ENCODE measurements at regions not wholly inside any gene's neighbourhood (a gene's known extent, or its start where the extent isn't known, plus 50 kb on each side); places are given as distances from the start of the nearest gene placed in this dataset.

DNA sequence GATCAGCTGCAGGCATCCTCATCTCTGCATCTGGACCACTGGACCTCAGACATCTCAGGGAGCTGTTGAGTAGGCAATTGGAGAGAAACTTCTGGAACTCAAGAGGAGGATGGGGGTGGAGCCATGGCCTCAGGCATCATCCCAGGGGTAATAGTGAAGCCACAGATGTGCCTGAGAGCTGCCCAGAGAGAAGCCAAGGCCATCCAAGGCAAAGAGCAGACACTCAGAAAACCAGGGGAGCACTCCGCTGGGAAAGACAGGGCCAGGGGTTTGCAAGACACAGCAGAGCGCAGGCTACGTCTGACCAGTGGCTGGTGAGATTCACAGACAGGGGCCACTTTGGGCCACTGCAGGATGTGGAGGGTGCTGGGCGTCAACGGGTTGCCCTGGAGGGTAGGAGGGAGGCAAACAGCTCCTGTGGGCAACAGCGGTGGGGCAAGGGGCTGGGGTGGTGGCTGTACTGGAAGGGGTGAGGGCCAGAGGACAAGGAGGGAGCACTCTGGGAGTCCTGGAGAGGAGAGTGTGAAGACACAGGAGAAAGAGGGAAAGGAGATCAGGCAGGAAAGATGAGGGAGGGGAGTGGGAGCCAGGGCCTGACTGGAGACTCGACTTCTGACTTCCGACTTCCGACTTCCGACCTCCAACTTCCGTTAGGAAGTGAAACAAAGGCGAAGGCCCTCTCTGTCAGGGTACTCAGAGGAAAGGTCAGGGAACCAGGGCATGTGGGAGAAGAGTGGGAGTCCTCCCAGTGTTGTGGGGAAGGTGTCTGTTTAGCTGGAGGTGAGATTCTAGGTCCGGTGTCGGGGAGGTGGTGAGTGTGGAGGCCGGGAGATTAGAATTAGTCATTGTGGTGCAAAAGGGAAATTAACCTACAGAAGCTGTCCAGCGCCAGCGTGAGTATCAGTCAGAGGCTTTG is 69.7 kb upstream of the ANTXRL start (continued):
- TF ChIP-seq HDAC1 (IDR thresholded peaks at IDR 0.05) (peak in 1 of 2 experiments; percentile 92; a peak in 2 of 4 replicates), HDAC3 (IDR thresholded peaks at IDR 0.05; ENCODE audit: borderline replicate concordance, partially characterized antibody) (peak; percentile 72), ZNF76 (CRISPR knock-in tag; IDR thresholded peaks at IDR 0.05; ENCODE audit: borderline replicate concordance) (no peak), KLF13 (tag; IDR thresholded peaks at IDR 0.05; ENCODE audit: borderline replicate concordance, low read depth) (peak; percentile 50; the same call in 1 of the 2 replicates), PHTF2 (CRISPR knock-in tag; IDR thresholded peaks at IDR 0.05) (no peak), ZNF41 (CRISPR knock-in tag; conservative IDR thresholded peaks at IDR 0.05) (0 out of 2 replicates have a peak, but pooled peaks have one; percentile 17), DDX20 (tag; IDR thresholded peaks at IDR 0.05; ENCODE audit: low read depth) (no peak)
- TF ChIP-seq, protein P1, sequence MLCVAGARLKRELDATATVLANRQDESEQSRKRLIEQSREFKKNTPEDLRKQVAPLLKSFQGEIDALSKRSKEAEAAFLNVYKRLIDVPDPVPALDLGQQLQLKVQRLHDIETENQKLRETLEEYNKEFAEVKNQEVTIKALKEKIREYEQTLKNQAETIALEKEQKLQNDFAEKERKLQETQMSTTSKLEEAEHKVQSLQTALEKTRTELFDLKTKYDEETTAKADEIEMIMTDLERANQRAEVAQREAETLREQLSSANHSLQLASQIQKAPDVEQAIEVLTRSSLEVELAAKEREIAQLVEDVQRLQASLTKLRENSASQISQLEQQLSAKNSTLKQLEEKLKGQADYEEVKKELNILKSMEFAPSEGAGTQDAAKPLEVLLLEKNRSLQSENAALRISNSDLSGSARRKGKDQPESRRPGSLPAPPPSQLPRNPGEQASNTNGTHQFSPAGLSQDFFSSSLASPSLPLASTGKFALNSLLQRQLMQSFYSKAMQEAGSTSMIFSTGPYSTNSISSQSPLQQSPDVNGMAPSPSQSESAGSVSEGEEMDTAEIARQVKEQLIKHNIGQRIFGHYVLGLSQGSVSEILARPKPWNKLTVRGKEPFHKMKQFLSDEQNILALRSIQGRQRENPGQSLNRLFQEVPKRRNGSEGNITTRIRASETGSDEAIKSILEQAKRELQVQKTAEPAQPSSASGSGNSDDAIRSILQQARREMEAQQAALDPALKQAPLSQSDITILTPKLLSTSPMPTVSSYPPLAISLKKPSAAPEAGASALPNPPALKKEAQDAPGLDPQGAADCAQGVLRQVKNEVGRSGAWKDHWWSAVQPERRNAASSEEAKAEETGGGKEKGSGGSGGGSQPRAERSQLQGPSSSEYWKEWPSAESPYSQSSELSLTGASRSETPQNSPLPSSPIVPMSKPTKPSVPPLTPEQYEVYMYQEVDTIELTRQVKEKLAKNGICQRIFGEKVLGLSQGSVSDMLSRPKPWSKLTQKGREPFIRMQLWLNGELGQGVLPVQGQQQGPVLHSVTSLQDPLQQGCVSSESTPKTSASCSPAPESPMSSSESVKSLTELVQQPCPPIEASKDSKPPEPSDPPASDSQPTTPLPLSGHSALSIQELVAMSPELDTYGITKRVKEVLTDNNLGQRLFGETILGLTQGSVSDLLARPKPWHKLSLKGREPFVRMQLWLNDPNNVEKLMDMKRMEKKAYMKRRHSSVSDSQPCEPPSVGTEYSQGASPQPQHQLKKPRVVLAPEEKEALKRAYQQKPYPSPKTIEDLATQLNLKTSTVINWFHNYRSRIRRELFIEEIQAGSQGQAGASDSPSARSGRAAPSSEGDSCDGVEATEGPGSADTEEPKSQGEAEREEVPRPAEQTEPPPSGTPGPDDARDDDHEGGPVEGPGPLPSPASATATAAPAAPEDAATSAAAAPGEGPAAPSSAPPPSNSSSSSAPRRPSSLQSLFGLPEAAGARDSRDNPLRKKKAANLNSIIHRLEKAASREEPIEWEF (CRISPR knock-in tag; IDR thresholded peaks at IDR 0.05) = peak; percentile 77; the same call in 1 of the 2 replicates
- TF ChIP-seq, protein P2, sequence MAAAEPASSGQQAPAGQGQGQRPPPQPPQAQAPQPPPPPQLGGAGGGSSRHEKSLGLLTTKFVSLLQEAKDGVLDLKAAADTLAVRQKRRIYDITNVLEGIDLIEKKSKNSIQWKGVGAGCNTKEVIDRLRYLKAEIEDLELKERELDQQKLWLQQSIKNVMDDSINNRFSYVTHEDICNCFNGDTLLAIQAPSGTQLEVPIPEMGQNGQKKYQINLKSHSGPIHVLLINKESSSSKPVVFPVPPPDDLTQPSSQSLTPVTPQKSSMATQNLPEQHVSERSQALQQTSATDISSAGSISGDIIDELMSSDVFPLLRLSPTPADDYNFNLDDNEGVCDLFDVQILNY (CRISPR knock-in tag; IDR thresholded peaks at IDR 0.05) = no peak
- TF ChIP-seq, protein P3, sequence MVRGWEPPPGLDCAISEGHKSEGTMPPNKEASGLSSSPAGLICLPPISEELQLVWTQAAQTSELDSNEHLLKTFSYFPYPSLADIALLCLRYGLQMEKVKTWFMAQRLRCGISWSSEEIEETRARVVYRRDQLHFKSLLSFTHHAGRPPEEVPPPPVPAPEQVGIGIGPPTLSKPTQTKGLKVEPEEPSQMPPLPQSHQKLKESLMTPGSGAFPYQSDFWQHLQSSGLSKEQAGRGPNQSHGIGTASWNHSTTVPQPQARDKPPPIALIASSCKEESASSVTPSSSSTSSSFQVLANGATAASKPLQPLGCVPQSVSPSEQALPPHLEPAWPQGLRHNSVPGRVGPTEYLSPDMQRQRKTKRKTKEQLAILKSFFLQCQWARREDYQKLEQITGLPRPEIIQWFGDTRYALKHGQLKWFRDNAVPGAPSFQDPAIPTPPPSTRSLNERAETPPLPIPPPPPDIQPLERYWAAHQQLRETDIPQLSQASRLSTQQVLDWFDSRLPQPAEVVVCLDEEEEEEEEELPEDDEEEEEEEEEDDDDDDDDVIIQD (CRISPR knock-in tag; IDR thresholded peaks at IDR 0.05) = no peak
- TF ChIP-seq, protein P4, sequence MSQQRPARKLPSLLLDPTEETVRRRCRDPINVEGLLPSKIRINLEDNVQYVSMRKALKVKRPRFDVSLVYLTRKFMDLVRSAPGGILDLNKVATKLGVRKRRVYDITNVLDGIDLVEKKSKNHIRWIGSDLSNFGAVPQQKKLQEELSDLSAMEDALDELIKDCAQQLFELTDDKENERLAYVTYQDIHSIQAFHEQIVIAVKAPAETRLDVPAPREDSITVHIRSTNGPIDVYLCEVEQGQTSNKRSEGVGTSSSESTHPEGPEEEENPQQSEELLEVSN (IDR thresholded peaks at IDR 0.05; ENCODE audit: borderline replicate concordance in 1 of 2, extremely low read depth in 1 of 2, insufficient read depth in 1 of 2, insufficient read length in 1 of 2, low read depth in 1 of 2, low read length in 1 of 2, poor library complexity in 1 of 2, severe bottlenecking in 1 of 2) = peak in 1 of 2 experiments; percentile 69
- TF ChIP-seq, protein P5, sequence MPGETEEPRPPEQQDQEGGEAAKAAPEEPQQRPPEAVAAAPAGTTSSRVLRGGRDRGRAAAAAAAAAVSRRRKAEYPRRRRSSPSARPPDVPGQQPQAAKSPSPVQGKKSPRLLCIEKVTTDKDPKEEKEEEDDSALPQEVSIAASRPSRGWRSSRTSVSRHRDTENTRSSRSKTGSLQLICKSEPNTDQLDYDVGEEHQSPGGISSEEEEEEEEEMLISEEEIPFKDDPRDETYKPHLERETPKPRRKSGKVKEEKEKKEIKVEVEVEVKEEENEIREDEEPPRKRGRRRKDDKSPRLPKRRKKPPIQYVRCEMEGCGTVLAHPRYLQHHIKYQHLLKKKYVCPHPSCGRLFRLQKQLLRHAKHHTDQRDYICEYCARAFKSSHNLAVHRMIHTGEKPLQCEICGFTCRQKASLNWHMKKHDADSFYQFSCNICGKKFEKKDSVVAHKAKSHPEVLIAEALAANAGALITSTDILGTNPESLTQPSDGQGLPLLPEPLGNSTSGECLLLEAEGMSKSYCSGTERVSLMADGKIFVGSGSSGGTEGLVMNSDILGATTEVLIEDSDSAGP (CRISPR knock-in tag; IDR thresholded peaks at IDR 0.05) = no peak
- TF ChIP-seq, protein P6, sequence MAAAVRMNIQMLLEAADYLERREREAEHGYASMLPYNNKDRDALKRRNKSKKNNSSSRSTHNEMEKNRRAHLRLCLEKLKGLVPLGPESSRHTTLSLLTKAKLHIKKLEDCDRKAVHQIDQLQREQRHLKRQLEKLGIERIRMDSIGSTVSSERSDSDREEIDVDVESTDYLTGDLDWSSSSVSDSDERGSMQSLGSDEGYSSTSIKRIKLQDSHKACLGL (CRISPR knock-in tag; IDR thresholded peaks at IDR 0.05; ENCODE audit: borderline replicate concordance, poor library complexity, severe bottlenecking) = no peak

Measured in K562 (cell line).